HCT116 (cell line): ENCODE measurements at regions not wholly inside any gene's neighbourhood (a gene's known extent, or its start where the extent isn't known, plus 50 kb on each side); places are given as distances from the start of the nearest gene placed in this dataset.

Experiments used
- ATAC-seq: fragments of 200-7000 bp; cut with Tn5 transposase; 2 replicates; pipeline ENCODE4 v1.9.1; 2020; ENCODE audit warnings: mild to moderate bottlenecking, moderate library complexity
- BruUV-seq: library from RNA; stranded (reverse); fragments of 400-500 nt; replicated peaks from 2 replicates; lab custom pipeline; 2021; lab: Mats Ljungman, UMichigan
- CTCF ChIA-PET: fragments of 300-600 bp; sonication (Branson Sonifier 250); formaldehyde crosslinking; loops from one replicate; lab custom pipeline; 2021; ENCODE audit warnings: antibody characterized with exemption; lab: Charles Lee
- POLR2A ChIA-PET: fragments of 300-600, 350-600 bp; sonication (Branson Sonifier 250); formaldehyde crosslinking; loops from one replicate; lab custom pipeline; 2021; ENCODE audit warnings: antibody characterized with exemption; lab: Charles Lee
- RAD21 ChIA-PET, 2 experiments: fragments of 300-600 bp; sonication (Branson Sonifier 250); formaldehyde crosslinking; loops; one replicate each; lab custom pipeline; 2023; ENCODE audit warnings: low total read pairs in 2 of 2; ENCODE audit not compliant: uncharacterized antibody in 2 of 2, unreplicated experiment in 2 of 2, low non-redundant PET in 1 of 2; lab: Charles Lee
- DNase-seq: peaks from one replicate; pipeline ENCODE4 v3.0.0-alpha.2; 2010; ENCODE audit warnings: low read depth, low spot score
- H2AFZ ChIP-seq: fragments of 200-600 bp; shearing (Covaris generic), sonication (generic); 2 replicates; pipeline ENCODE4 v1.6.1; 2017; ENCODE audit warnings: low read depth, mixed run types, mixed read lengths, antibody characterized with exemption, low read length; ENCODE audit not compliant: poor library complexity, severe bottlenecking
- H3K27ac ChIP-seq: 2 replicates; pipeline ENCODE4 v1.5.1; 2012; ENCODE audit warnings: low read depth, low read length
- H3K27me3 ChIP-seq: fragments of 200-600 bp; sonication (generic); 2 replicates; pipeline ENCODE4 v1.6.1; 2016; ENCODE audit warnings: mixed run types, low read length, mixed read lengths; ENCODE audit not compliant: insufficient read depth
- H3K36me3 ChIP-seq, 2 experiments: fragments of 200-500 bp in 1 of 2; fragments of 200-600 bp in 1 of 2; sonication (Bioruptor generic) in 1 of 2; sonication (generic) in 1 of 2; 2 replicates each; pipeline versions ENCODE4 v1.5.1 to v1.6.1; 2014 to 2016; ENCODE audit warnings: low read length in 2 of 2, inconsistent platforms in 1 of 2, mixed read lengths in 1 of 2, mixed run types in 1 of 2; ENCODE audit not compliant: insufficient read depth in 2 of 2, control insufficient read depth in 1 of 2
- H3K4me1 ChIP-seq, 2 experiments: fragments of 200-600 bp in 1 of 2; sonication (generic) in 1 of 2; 2 replicates each; pipeline versions ENCODE4 v1.5.1 to v1.6.1; 2012 to 2017; ENCODE audit warnings: low read length in 2 of 2, inconsistent platforms in 1 of 2, mild to moderate bottlenecking in 1 of 2, mixed read lengths in 1 of 2, mixed run types in 1 of 2, moderate library complexity in 1 of 2; ENCODE audit not compliant: insufficient read depth in 2 of 2, control insufficient read depth in 1 of 2
- H3K4me2 ChIP-seq: fragments of 200-600 bp; sonication (generic); 2 replicates; pipeline ENCODE4 v1.6.1; 2017; ENCODE audit warnings: mixed run types, low read length, mixed read lengths
- H3K4me3 ChIP-seq, 2 experiments: fragments of 200-600 bp in 1 of 2; sonication (generic) in 1 of 2; replicated peaks in 1 of 2; 2 replicates each; pipeline ENCODE4 v1.5.1; 2011 to 2016; ENCODE audit warnings: low read length in 2 of 2, control low read depth in 1 of 2, low read depth in 1 of 2, mild to moderate bottlenecking in 1 of 2, mixed read lengths in 1 of 2, mixed run types in 1 of 2
- H3K79me2 ChIP-seq: fragments of 200-600 bp; sonication (generic); 2 replicates; pipeline ENCODE4 v1.6.1; 2017; ENCODE audit warnings: mild to moderate bottlenecking, mixed run types, low read length, moderate library complexity, mixed read lengths; ENCODE audit not compliant: insufficient read depth
- H3K9ac ChIP-seq: fragments of 200-600 bp; sonication (generic); 2 replicates; pipeline ENCODE4 v1.6.1; 2016; ENCODE audit warnings: low read length, mixed read lengths
- H3K9me2 ChIP-seq: fragments of 200-600 bp; sonication (generic), shearing (Covaris generic); 2 replicates; pipeline ENCODE4 v1.6.1; 2017; ENCODE audit warnings: mixed run types, mild to moderate bottlenecking, moderate library complexity; ENCODE audit not compliant: insufficient read depth
- H3K9me3 ChIP-seq, 2 experiments: fragments of 200-500 bp in 1 of 2; fragments of 200-600 bp in 1 of 2; sonication (Bioruptor generic) in 1 of 2; sonication (generic) in 1 of 2; 2 replicates each; pipeline ENCODE4 v1.6.1; 2014 to 2017; ENCODE audit warnings: low read length in 2 of 2, mixed read lengths in 2 of 2, inconsistent platforms in 1 of 2, low read depth in 1 of 2, mild to moderate bottlenecking in 1 of 2, mixed run types in 1 of 2, moderate library complexity in 1 of 2; ENCODE audit not compliant: control insufficient read depth in 1 of 2, insufficient read depth in 1 of 2
- H4K20me1 ChIP-seq: fragments of 200-600 bp; sonication (generic), shearing (Covaris generic); 2 replicates; pipeline ENCODE4 v1.6.1; 2017; ENCODE audit warnings: mixed run types, mild to moderate bottlenecking, moderate library complexity; ENCODE audit not compliant: insufficient read depth
- CBX3 ChIP-seq: IDR thresholded peaks from 2 replicates; pipeline ENCODE4 v1.6.1; 2012; ENCODE audit warnings: low read depth
- EZH2 ChIP-seq: fragments of 200-600 bp; sonication (generic); IDR thresholded peaks from 2 replicates; pipeline ENCODE4 v1.6.1; 2017; ENCODE audit warnings: antibody characterized with exemption, mixed run types
- FOSL1 ChIP-seq: IDR thresholded peaks from 2 replicates; pipeline ENCODE4 v1.6.1; 2012; ENCODE audit warnings: low read depth
- JUND ChIP-seq: IDR thresholded peaks from 2 replicates; pipeline ENCODE4 v1.6.1; 2012
- POLR2A ChIP-seq: IDR thresholded peaks from 2 replicates; pipeline ENCODE4 v1.7.0; 2011; ENCODE audit warnings: borderline replicate concordance; ENCODE audit not compliant: insufficient read depth, insufficient read length; ENCODE audit errors: extremely low read depth
- POLR2AphosphoS5 ChIP-seq: IDR thresholded peaks from 2 replicates; pipeline ENCODE4 v1.6.1; 2011; ENCODE audit warnings: mild to moderate bottlenecking, low read depth, low read length, moderate library complexity
- RAD21 ChIP-seq: IDR thresholded peaks from 2 replicates; pipeline ENCODE4 v1.6.1; 2012; ENCODE audit warnings: low read depth, mild to moderate bottlenecking
- SIN3A ChIP-seq: IDR thresholded peaks from 2 replicates; pipeline ENCODE4 v1.6.1; 2012; ENCODE audit warnings: low read depth
- SP1 ChIP-seq: IDR thresholded peaks from 2 replicates; pipeline ENCODE4 v1.6.1; 2012; ENCODE audit warnings: low read depth
- SRF ChIP-seq: IDR thresholded peaks from 2 replicates; pipeline ENCODE4 v1.6.1; 2012; ENCODE audit warnings: low read depth
- YY1 ChIP-seq: IDR thresholded peaks from 2 replicates; pipeline ENCODE4 v1.6.1; 2011; ENCODE audit warnings: low read length, low read depth, moderate library complexity, mild to moderate bottlenecking; ENCODE audit not compliant: insufficient replicate concordance; ENCODE audit errors: extremely low read depth
- ZBTB33 ChIP-seq: IDR thresholded peaks from 2 replicates; pipeline ENCODE4 v1.6.1; 2011; ENCODE audit warnings: mild to moderate bottlenecking, low read length, moderate library complexity; ENCODE audit not compliant: insufficient replicate concordance; ENCODE audit errors: extremely low read depth
- ZFX ChIP-seq: fragments of 450-650 bp; IDR thresholded peaks from 2 replicates; pipeline ENCODE4 v1.6.1; 2017
- intact Hi-C: fragments of 100-400 bp; cut with micrococcal nuclease; formaldehyde crosslinking; loops from 2 replicates; pipeline ENCODE4 v1.10.0; 2022
- TF ChIP-seq, protein P1 (sequence below): IDR thresholded peaks from 2 replicates; pipeline ENCODE4 v1.6.1; 2012
- TF ChIP-seq, protein P2 (sequence below): IDR thresholded peaks from 2 replicates; pipeline ENCODE4 v1.6.1; 2012; ENCODE audit warnings: low read depth
- TF ChIP-seq, protein P3 (sequence below): IDR thresholded peaks from 2 replicates; pipeline ENCODE4 v1.6.1; 2012

- H3K4me1 ChIP-seq = no peaks in the 10 kb centered on the region
- no peaks in the 10 kb centered on the region for H3K36me3 ChIP-seq
- H3K4me3 ChIP-seq = no peak overlapping the region
- TF ChIP-seq SRF (no peak), SIN3A (no peak), CBX3 (no peak), JUND (no peak), POLR2AphosphoS5 (no peak), YY1 (no peak), EZH2 (no peak), POLR2A (no peak)
- no peak overlapping the region for H2AFZ ChIP-seq
- POLR2A ChIA-PET = no interaction called here
- no peak overlapping the region for H3K27ac ChIP-seq
- no peaks in the 10 kb centered on the region for H4K20me1 ChIP-seq
- RAD21 ChIA-PET = no interaction called here
- no peak for DNase-seq
- CTCF ChIA-PET = no interaction called here
- no peak for ATAC-seq
- H3K79me2 ChIP-seq = no peaks in the 10 kb centered on the region
- no peaks in the 10 kb centered on the region for H3K9me2 ChIP-seq
- intact Hi-C loops = no loop called here
- H3K9ac ChIP-seq = no peak overlapping the region
- no TSS peak for BruUV-seq
- H3K9me3 ChIP-seq = no peaks in the 10 kb centered on the region
- 0 out of 2 replicates have a peak, but pooled peaks cover 2% of the 10 kb centered on the region for H3K27me3 ChIP-seq
- H3K4me2 ChIP-seq = no peak overlapping the region
Measured at GRCh38 chr4:8700531-8700930, 108.0 kb downstream of the CPZ start.

DNA sequence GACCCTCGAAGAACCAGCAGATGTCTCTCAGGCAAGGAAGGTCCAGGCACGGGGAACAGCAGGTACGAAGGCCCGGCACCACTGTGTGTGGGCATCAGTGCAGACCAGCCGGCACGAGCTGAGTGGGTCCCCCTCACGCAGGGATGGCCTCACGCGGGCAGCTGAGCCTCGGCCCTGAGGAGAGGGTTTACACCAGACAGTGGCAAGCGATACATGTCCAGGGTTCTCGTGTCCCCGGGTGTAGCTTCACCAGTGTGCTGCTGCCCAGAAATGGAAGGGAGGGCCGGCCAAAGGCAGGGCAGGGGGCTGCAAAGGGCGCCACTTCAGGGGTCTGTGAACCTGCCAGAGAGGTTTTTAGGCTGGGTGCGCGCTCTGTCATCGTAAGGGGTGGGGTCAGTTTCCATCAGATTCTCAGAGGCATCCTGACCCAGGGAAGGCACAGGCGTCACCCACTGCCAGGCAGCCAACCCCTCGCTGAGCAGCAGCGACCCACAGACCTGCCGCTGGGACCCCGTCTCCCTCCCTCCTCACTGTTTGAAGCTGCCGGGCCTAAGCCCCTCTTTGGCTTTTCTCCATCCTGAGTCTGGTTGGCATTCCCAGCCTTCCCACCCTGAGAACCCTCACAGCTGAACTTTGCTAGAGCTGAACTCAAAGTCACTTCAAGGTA lies 107.0 kb downstream of the CPZ start:
- Histone ChIP-seq H3K36me3 (no peaks in the 10 kb centered on the region), H3K4me1 (no peaks in the 10 kb centered on the region), H3K4me2 (no peak overlapping the region), H3K27me3 (0 out of 2 replicates have a peak, but pooled peaks cover 2% of the 10 kb centered on the region), H3K9ac (no peak overlapping the region), H2AFZ (no peak overlapping the region), H3K4me3 (no peak overlapping the region), H3K79me2 (no peaks in the 10 kb centered on the region), H3K27ac (no peak overlapping the region), H3K9me2 (no peaks in the 10 kb centered on the region), H4K20me1 (no peaks in the 10 kb centered on the region), H3K9me3 (no peaks in the 10 kb centered on the region)
- intact Hi-C loops = no loop called here
- no peak for ATAC-seq
- CTCF ChIA-PET = no interaction called here
- POLR2A ChIA-PET = no interaction called here
- no TSS peak for BruUV-seq
- no peak for DNase-seq
- RAD21 ChIA-PET = interaction anchor here in 1 of 2 experiments (0.6 kb wide), 1 partner anchor 1101 kb away, joined by 3 read pairs; no protein-coding TSS in a partner anchor
- TF ChIP-seq SP1 (no peak), ZFX (no peak), RAD21 (no peak), ZBTB33 (no peak), JUND (no peak), SRF (no peak), FOSL1 (no peak), YY1 (no peak)
- TF ChIP-seq, protein P1, sequence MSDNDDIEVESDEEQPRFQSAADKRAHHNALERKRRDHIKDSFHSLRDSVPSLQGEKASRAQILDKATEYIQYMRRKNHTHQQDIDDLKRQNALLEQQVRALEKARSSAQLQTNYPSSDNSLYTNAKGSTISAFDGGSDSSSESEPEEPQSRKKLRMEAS = no peak
- TF ChIP-seq, protein P2, sequence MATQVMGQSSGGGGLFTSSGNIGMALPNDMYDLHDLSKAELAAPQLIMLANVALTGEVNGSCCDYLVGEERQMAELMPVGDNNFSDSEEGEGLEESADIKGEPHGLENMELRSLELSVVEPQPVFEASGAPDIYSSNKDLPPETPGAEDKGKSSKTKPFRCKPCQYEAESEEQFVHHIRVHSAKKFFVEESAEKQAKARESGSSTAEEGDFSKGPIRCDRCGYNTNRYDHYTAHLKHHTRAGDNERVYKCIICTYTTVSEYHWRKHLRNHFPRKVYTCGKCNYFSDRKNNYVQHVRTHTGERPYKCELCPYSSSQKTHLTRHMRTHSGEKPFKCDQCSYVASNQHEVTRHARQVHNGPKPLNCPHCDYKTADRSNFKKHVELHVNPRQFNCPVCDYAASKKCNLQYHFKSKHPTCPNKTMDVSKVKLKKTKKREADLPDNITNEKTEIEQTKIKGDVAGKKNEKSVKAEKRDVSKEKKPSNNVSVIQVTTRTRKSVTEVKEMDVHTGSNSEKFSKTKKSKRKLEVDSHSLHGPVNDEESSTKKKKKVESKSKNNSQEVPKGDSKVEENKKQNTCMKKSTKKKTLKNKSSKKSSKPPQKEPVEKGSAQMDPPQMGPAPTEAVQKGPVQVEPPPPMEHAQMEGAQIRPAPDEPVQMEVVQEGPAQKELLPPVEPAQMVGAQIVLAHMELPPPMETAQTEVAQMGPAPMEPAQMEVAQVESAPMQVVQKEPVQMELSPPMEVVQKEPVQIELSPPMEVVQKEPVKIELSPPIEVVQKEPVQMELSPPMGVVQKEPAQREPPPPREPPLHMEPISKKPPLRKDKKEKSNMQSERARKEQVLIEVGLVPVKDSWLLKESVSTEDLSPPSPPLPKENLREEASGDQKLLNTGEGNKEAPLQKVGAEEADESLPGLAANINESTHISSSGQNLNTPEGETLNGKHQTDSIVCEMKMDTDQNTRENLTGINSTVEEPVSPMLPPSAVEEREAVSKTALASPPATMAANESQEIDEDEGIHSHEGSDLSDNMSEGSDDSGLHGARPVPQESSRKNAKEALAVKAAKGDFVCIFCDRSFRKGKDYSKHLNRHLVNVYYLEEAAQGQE = no peak
- TF ChIP-seq, protein P3, sequence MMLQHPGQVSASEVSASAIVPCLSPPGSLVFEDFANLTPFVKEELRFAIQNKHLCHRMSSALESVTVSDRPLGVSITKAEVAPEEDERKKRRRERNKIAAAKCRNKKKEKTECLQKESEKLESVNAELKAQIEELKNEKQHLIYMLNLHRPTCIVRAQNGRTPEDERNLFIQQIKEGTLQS = no peak
